PC-3 (cell line): ENCODE measurements at regions not wholly inside any gene's neighbourhood (a gene's known extent, or its start where the extent isn't known, plus 50 kb on each side); places are given as distances from the start of the nearest gene placed in this dataset.

ENCODE experiments used
- ATAC-seq: fragments of 200-7000 bp; cut with Tn5 transposase; 2 replicates; pipeline ENCODE4 v1.9.1; 2020; ENCODE audit warnings: mild to moderate bottlenecking, moderate library complexity
- BruUV-seq: library from RNA; stranded (reverse); fragments of 400-500 nt; replicated peaks from 2 replicates; lab custom pipeline; 2021; lab: Mats Ljungman, UMichigan
- CTCF ChIA-PET: fragments of 300-600 bp; sonication (Branson Sonifier 250); formaldehyde crosslinking; loops from one replicate; lab custom pipeline; 2022; ENCODE audit warnings: antibody characterized with exemption; lab: Charles Lee
- POLR2A ChIA-PET: fragments of 300-600 bp; sonication (Branson Sonifier 250); formaldehyde crosslinking; loops from one replicate; lab custom pipeline; 2022; ENCODE audit warnings: antibody characterized with exemption; ENCODE audit not compliant: unreplicated experiment; lab: Charles Lee
- DNase-seq: peaks from one replicate; pipeline ENCODE4 v3.0.0-alpha.2; 2015
- H2AFZ ChIP-seq: fragments of 300-600 bp; sonication (generic); 2 replicates; pipeline ENCODE4 v1.6.0; 2016; ENCODE audit warnings: antibody characterized with exemption, low read length
- H3F3A ChIP-seq: fragments of 300-600 bp; sonication (generic); one replicate; pipeline ENCODE4 v1.6.0; 2017; ENCODE audit warnings: antibody characterized with exemption, low read length, control low read depth, mild to moderate bottlenecking; ENCODE audit not compliant: unreplicated experiment
- H3K27ac ChIP-seq: fragments of 300-600 bp; sonication (generic); 2 replicates; pipeline ENCODE4 v1.5.1; 2016; ENCODE audit warnings: mild to moderate bottlenecking, low read length
- H3K27me3 ChIP-seq: fragments of 300-600 bp; sonication (generic); 2 replicates; pipeline ENCODE4 v1.6.1; 2016; ENCODE audit warnings: low read length, mixed read lengths
- H3K36me3 ChIP-seq: fragments of 300-600 bp; sonication (generic); 2 replicates; pipeline ENCODE4 v1.6.1; 2016; ENCODE audit warnings: low read depth, mixed run types, low read length, mixed read lengths
- H3K4me1 ChIP-seq: fragments of 300-600 bp; sonication (generic); 2 replicates; pipeline ENCODE4 v1.5.1; 2016; ENCODE audit warnings: low read length; ENCODE audit not compliant: insufficient read depth
- H3K4me2 ChIP-seq: fragments of 300-600 bp; sonication (generic); 2 replicates; pipeline ENCODE4 v1.6.0; 2016; ENCODE audit warnings: low read length
- H3K4me3 ChIP-seq: fragments of 300-600 bp; sonication (generic); 2 replicates; pipeline ENCODE4 v1.5.1; 2016; ENCODE audit warnings: mild to moderate bottlenecking, low read length, mixed read lengths
- H3K79me2 ChIP-seq: fragments of 300-600 bp; sonication (generic); 2 replicates; pipeline ENCODE4 v1.6.1; 2017; ENCODE audit warnings: low read length, mixed read lengths
- H3K9ac ChIP-seq: fragments of 300-600 bp; sonication (generic); 2 replicates; pipeline ENCODE4 v1.6.0; 2016; ENCODE audit warnings: mild to moderate bottlenecking, low read length
- H3K9me2 ChIP-seq: fragments of 300-600 bp; sonication (generic); replicated peaks from 2 replicates; pipeline ENCODE4 v1.6.1; 2016; ENCODE audit warnings: mixed run types, low read length, mixed read lengths
- H3K9me3 ChIP-seq: fragments of 300-600 bp; sonication (generic); 2 replicates; pipeline ENCODE4 v1.6.1; 2016; ENCODE audit warnings: low read length, mixed read lengths
- H4K20me1 ChIP-seq: fragments of 300-600 bp; sonication (generic); 2 replicates; pipeline ENCODE4 v1.6.1; 2016; ENCODE audit warnings: low read length, mixed read lengths
- CTCF ChIP-seq: fragments of 300-600 bp; sonication (generic); conservative IDR thresholded peaks from 2 replicates; pipeline ENCODE4 v1.5.1; 2017; ENCODE audit warnings: antibody characterized with exemption, low read depth, mild to moderate bottlenecking, low read length
- EZH2 ChIP-seq: fragments of 300-600 bp; sonication (generic); IDR thresholded peaks from one replicate; pipeline ENCODE4 v1.6.1; 2017; ENCODE audit warnings: antibody characterized with exemption, mild to moderate bottlenecking, low read length; ENCODE audit not compliant: unreplicated experiment
- EZH2phosphoT487 ChIP-seq: fragments of 300-600 bp; sonication (generic); IDR thresholded peaks from 2 replicates; pipeline ENCODE4 v1.6.1; 2018; ENCODE audit warnings: mild to moderate bottlenecking, antibody characterized with exemption, low read length, borderline replicate concordance
- intact Hi-C: fragments of 100-400 bp; cut with micrococcal nuclease; formaldehyde crosslinking; loops from 2 replicates; pipeline ENCODE4 v1.9.0; 2023

GRCh38 chr4:146998157-146998556, 52.5 kb upstream of the TTC29 start:
- no peaks in the 10 kb centered on the region for H3K36me3 ChIP-seq
- H2AFZ ChIP-seq: no peak overlapping the region
- H3K4me1 ChIP-seq: no peaks in the 10 kb centered on the region
- no peak overlapping the region for H3K4me2 ChIP-seq
- no peak overlapping the region for H3K9ac ChIP-seq
- POLR2A ChIA-PET: interaction anchor here (0.6 kb wide), 1 partner anchor 1831 kb away, joined by 3 read pairs; no protein-coding TSS in a partner anchor
- no peaks in the 10 kb centered on the region for H3K9me3 ChIP-seq
- no peak overlapping the region for H3K4me3 ChIP-seq
- intact Hi-C loops: no loop called here
- H3K27ac ChIP-seq: no peak overlapping the region
- no peaks in the 10 kb centered on the region for H3K79me2 ChIP-seq
- H3K9me2 ChIP-seq: no peaks in the 10 kb centered on the region
- H4K20me1 ChIP-seq: no peaks in the 10 kb centered on the region
- no peak for TF ChIP-seq EZH2
- no peak for TF ChIP-seq CTCF
- no peak for TF ChIP-seq EZH2phosphoT487
- CTCF ChIA-PET: no interaction called here
- no peak for DNase-seq
- no peak for ATAC-seq
- no peaks in the 10 kb centered on the region for H3K27me3 ChIP-seq
- BruUV-seq: no TSS peak
- no peaks in the 10 kb centered on the region for H3F3A ChIP-seq

DNA sequence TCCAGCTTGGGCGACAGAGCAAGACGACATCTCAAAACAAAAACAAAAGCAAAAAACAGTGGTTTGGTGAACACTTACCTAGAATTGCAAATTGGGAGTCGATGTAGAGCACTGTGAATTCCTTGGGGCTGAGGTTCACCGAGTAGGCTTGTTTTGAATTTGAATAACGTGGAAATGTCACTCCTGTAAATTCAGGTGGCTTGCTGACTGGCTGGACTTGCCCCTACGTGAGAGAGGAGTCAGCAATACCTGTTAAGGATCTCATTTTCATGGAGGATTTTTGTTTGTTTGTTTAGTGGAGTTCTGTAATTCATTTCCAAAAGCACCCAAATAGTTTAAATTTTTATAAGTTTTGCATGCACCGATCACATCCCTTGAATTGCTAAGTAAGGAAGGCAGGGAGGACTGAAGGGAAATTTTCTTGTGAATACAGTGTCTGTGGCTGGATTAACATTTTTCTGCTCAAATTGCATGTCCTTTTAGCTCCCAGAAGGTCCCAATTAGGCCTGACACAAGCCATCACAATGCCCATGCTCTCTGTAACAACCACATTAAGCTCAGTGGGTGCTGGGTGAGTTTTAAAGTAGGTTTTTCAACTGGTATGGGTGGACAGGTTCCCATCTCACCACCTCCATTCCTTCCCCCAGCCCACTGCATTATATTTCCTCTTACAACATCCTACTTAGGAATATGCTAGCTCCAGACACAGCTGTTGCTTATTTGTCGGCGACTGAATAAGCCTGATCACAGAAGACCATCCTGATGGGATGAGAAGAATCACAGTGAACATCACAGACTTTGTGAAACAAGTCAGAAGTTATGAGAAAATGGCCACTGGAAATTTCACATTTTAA, 58.5 kb upstream of the TTC29 start:
- Histone ChIP-seq H3K9me2 (no peaks in the 10 kb centered on the region), H3F3A (no peaks in the 10 kb centered on the region), H3K27me3 (peaks cover 3% of the 10 kb centered on the region; the same call in 1 of the 2 replicates), H3K27ac (no peak overlapping the region), H3K9ac (no peak overlapping the region), H3K79me2 (no peaks in the 10 kb centered on the region), H3K4me3 (no peak overlapping the region), H3K9me3 (no peaks in the 10 kb centered on the region), H4K20me1 (no peaks in the 10 kb centered on the region), H3K4me1 (no peaks in the 10 kb centered on the region), H2AFZ (no peak overlapping the region), H3K36me3 (no peaks in the 10 kb centered on the region), H3K4me2 (no peak overlapping the region)
- no TSS peak for BruUV-seq
- intact Hi-C loops: no loop called here
- DNase-seq: no peak
- ATAC-seq: no peak
- ChIA-PET POLR2A (no interaction called here), CTCF (no interaction called here)
- TF ChIP-seq EZH2phosphoT487 (no peak), CTCF (no peak), EZH2 (no peak)

DNA sequence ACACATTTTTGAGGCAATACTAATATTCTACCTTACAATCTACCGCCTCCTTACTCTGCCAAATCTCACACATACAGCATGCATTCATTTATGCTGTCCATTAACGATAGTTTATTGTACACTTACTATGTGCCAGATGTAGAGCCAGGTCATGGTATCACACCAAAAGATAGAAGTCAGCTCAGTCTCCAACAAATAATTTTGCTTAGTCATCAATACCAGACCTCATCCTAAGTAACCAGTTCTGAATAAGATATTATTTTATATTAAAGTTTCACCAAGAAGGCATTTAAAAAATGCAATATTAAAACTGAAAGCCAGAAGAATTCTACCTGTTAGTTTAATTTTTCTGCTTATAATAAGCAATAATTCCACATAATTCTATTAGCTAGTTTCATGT, 60.6 kb upstream of the TTC29 start:
- Histone ChIP-seq H4K20me1 (no peaks in the 10 kb centered on the region), H3K4me2 (no peak overlapping the region), H3K79me2 (no peaks in the 10 kb centered on the region), H3K9ac (no peak overlapping the region), H3K4me3 (no peak overlapping the region), H3K36me3 (no peaks in the 10 kb centered on the region), H2AFZ (no peak overlapping the region), H3F3A (no peaks in the 10 kb centered on the region), H3K27me3 (peaks cover 6% of the 10 kb centered on the region), H3K9me2 (no peaks in the 10 kb centered on the region), H3K27ac (no peak overlapping the region), H3K9me3 (no peaks in the 10 kb centered on the region), H3K4me1 (no peaks in the 10 kb centered on the region)
- CTCF ChIA-PET: no interaction called here
- intact Hi-C loops: no loop called here
- no TSS peak for BruUV-seq
- no peak for TF ChIP-seq EZH2
- TF ChIP-seq EZH2phosphoT487: no peak
- no peak for TF ChIP-seq CTCF
- no peak for ATAC-seq
- no peak for DNase-seq
- POLR2A ChIA-PET: interaction anchor here (0.6 kb wide), 1 partner anchor 1511 kb away, joined by 18 read pairs; no protein-coding TSS in a partner anchor
